Parathyroid adenoma (tissue), 2 donors: ENCODE measurements at regions not wholly inside any gene's neighbourhood (a gene's known extent, or its start where the extent isn't known, plus 50 kb on each side); places are given as distances from the start of the nearest gene placed in this dataset.

Experiments used
- H2AFZ ChIP-seq: fragments of 300-600 bp; sonication (generic); one replicate; pipeline ENCODE4 v1.7.0; 2017; ENCODE audit warnings: antibody characterized with exemption, mild to moderate bottlenecking
- H3K27ac ChIP-seq: fragments of 300-600 bp; sonication (generic); one replicate; pipeline ENCODE4 v1.7.0; 2017
- H3K27me3 ChIP-seq: fragments of 300-600 bp; sonication (generic); one replicate; pipeline ENCODE4 v1.7.0; 2017; ENCODE audit warnings: low read length; ENCODE audit not compliant: control insufficient read depth, insufficient read depth
- H3K36me3 ChIP-seq: fragments of 300-600 bp; sonication (generic); one replicate; pipeline ENCODE4 v1.7.0; 2017; ENCODE audit warnings: low read length; ENCODE audit not compliant: control insufficient read depth, insufficient read depth
- H3K4me1 ChIP-seq: fragments of 300-600 bp; sonication (generic); one replicate; pipeline ENCODE4 v1.7.0; 2017; ENCODE audit warnings: control low read depth
- H3K4me2 ChIP-seq: fragments of 300-600 bp; sonication (generic); one replicate; pipeline ENCODE4 v1.7.0; 2017; ENCODE audit warnings: low read length
- H3K4me3 ChIP-seq: fragments of 300-600 bp; sonication (generic); one replicate; pipeline ENCODE4 v1.7.0; 2017; ENCODE audit warnings: low read depth, low read length
- H3K79me2 ChIP-seq: fragments of 300-600 bp; sonication (generic); one replicate; pipeline ENCODE4 v1.7.0; 2017; ENCODE audit warnings: control low read depth
- H3K9ac ChIP-seq: fragments of 300-600 bp; sonication (generic); one replicate; pipeline ENCODE4 v1.7.0; 2017; ENCODE audit warnings: mild to moderate bottlenecking
- H3K9me3 ChIP-seq: fragments of 300-600 bp; sonication (generic); one replicate; pipeline ENCODE4 v1.7.0; 2017; ENCODE audit warnings: low read length; ENCODE audit not compliant: control insufficient read depth
- TF ChIP-seq, protein P1 (sequence below): fragments of 300-600 bp; sonication (generic); IDR thresholded peaks from one replicate; pipeline ENCODE4 v1.7.0; 2017; ENCODE audit warnings: antibody characterized with exemption, mild to moderate bottlenecking
- donor health status: primary hyperparathyroidism.

DNA sequence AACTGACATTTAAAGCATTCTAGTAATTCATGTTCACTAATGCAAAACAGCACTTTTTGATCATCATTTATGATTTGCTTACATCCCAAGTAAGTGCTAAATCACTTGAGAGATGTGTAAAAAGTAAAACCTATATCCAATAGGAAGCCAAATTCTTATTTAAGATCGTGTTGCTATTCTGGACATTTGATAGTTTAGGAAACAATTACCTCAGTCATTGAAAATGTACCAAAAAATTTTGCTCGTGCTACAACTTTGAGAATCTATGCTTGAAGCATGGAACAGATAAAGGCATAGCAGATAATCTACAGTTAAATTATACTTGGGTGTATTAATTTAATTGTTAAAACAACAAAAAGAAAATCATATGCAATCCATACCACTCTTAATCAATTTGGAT lies 571.6 kb upstream of the NR2F2 start:
- Histone ChIP-seq H3K27me3 (no peaks in the 10 kb centered on the region), H3K9me3 (no peaks in the 10 kb centered on the region), H3K4me3 (no peak overlapping the region), H2AFZ (no peak overlapping the region), H3K79me2 (no peaks in the 10 kb centered on the region), H3K9ac (no peak overlapping the region), H3K4me2 (no peak overlapping the region), H3K27ac (no peak overlapping the region), H3K36me3 (no peaks in the 10 kb centered on the region), H3K4me1 (no peaks in the 10 kb centered on the region)
- TF ChIP-seq, protein P1, sequence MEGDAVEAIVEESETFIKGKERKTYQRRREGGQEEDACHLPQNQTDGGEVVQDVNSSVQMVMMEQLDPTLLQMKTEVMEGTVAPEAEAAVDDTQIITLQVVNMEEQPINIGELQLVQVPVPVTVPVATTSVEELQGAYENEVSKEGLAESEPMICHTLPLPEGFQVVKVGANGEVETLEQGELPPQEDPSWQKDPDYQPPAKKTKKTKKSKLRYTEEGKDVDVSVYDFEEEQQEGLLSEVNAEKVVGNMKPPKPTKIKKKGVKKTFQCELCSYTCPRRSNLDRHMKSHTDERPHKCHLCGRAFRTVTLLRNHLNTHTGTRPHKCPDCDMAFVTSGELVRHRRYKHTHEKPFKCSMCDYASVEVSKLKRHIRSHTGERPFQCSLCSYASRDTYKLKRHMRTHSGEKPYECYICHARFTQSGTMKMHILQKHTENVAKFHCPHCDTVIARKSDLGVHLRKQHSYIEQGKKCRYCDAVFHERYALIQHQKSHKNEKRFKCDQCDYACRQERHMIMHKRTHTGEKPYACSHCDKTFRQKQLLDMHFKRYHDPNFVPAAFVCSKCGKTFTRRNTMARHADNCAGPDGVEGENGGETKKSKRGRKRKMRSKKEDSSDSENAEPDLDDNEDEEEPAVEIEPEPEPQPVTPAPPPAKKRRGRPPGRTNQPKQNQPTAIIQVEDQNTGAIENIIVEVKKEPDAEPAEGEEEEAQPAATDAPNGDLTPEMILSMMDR: no peak

DNA sequence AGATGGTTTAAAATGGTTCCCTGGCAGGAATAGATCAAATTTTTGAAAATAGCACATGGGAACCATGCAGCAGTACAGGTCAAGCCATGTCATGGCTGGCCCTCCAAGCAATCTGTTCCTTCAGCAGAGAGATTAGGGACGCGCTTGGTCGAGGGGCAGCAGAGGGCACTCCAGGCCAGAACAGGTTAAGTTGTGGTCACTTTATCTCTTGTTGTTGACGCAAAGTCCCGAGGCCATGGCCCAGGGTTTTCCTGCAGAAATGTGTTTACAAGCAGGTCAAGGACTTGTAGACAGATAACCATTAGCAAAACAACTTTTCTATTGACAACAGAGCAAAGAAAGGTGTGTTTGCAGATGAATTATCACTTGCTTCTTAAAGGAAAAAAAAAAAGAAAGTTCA lies 570.0 kb upstream of the NR2F2 start:
- no peaks in the 10 kb centered on the region for H3K4me1 ChIP-seq
- H3K79me2 ChIP-seq: no peaks in the 10 kb centered on the region

DNA sequence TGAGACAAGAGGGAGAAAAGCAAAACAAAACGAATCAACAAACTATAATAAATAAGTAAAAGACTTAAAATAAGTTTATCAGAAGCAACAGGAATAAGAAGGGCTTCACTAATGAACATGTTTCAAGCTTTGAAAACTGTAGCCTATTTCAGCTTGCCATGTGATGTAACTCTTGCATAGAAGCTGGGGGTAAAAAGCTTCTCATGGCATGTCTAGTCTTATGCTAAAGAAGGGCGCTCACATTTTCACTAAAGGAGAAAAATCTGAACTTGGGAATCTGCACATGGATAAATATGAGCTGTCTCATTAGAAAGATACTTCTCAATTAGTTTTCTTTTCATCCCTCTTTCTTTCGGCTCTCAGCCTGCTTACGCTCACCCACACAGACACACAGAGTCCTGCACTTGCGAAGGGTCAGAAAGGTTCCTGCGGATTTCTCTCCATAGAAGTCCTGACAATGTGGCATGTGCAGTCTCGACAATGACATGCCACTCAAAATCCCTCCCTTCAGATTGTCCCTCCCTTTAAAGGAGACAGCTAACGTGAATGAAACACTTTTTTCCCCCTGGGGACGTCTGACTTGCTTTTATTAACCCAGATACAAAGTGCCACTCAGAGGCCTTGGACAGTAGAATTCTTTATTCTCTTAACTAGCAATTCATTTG lies 568.9 kb upstream of the NR2F2 start:
- Histone ChIP-seq H2AFZ (no peak overlapping the region), H3K27me3 (no peaks in the 10 kb centered on the region), H3K4me3 (no peak overlapping the region), H3K79me2 (no peaks in the 10 kb centered on the region), H3K36me3 (no peaks in the 10 kb centered on the region), H3K4me2 (no peak overlapping the region), H3K9me3 (no peaks in the 10 kb centered on the region), H3K27ac (no peak overlapping the region), H3K4me1 (no peaks in the 10 kb centered on the region), H3K9ac (no peak overlapping the region)
- TF ChIP-seq, protein P1: no peak

More for the DNA sequence above, 570.0 kb upstream of the NR2F2 start:
- Histone ChIP-seq H3K36me3 (no peaks in the 10 kb centered on the region), H3K27me3 (no peaks in the 10 kb centered on the region), H3K27ac (no peak overlapping the region), H3K9me3 (no peaks in the 10 kb centered on the region), H2AFZ (no peak overlapping the region), H3K9ac (no peak overlapping the region), H3K4me2 (no peak overlapping the region), H3K4me3 (no peak overlapping the region)
- TF ChIP-seq, protein P1: no peak

DNA sequence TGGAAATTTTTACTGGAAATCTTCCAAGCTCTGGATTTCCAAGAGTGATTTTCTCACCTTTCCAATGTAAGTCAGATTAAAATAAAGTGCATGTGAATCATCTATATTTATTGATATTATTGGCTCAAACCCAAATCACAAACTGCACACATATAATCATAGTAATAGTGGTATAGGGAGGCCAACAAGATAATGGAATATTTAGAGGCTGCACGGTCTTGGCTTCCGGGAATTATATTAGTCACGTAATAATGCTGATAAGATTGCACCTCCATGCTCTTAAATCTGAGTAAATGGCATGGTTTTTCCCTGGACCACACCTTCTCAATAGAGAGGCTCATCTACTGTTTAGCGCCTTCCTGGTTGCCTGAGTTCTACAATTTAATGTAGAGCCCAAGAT lies 567.1 kb upstream of the NR2F2 start:
- Histone ChIP-seq H3K27ac (no peak overlapping the region), H3K4me3 (no peak overlapping the region), H3K27me3 (no peaks in the 10 kb centered on the region), H3K9ac (no peak overlapping the region), H3K9me3 (no peaks in the 10 kb centered on the region), H3K36me3 (no peaks in the 10 kb centered on the region), H2AFZ (no peak overlapping the region), H3K4me1 (no peaks in the 10 kb centered on the region), H3K4me2 (no peak overlapping the region), H3K79me2 (no peaks in the 10 kb centered on the region)
- TF ChIP-seq, protein P1: no peak

DNA sequence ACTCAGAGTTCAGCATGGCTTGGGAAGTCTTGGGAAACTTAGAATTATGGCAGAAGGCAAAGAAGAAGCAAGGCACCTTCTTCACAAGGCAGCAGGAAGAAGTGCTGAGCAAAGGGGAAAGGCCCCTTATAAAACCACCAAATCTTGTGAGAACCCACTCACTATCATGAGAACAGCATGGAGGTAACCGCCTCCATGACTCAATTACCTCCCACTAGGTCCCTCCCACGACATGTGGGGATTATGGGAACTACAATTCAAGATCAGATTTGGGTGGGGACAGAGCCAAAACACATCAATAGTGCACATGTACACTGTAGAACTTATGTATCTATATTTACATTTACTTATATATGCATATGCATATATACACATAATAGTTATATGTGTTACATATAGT lies 565.3 kb upstream of the NR2F2 start:
- no peak overlapping the region for H2AFZ ChIP-seq
- no peak overlapping the region for H3K27ac ChIP-seq
- no peak overlapping the region for H3K9ac ChIP-seq
- no peaks in the 10 kb centered on the region for H3K36me3 ChIP-seq
- H3K79me2 ChIP-seq: no peaks in the 10 kb centered on the region
- TF ChIP-seq, protein P1: no peak
- H3K4me1 ChIP-seq: no peaks in the 10 kb centered on the region
- H3K4me3 ChIP-seq: no peak overlapping the region
- H3K27me3 ChIP-seq: no peaks in the 10 kb centered on the region
- H3K9me3 ChIP-seq: no peaks in the 10 kb centered on the region
- no peak overlapping the region for H3K4me2 ChIP-seq
